Forelimb muscle (tissue), 1 donor: ENCODE measurements at regions not wholly inside any gene's neighbourhood (a gene's known extent, or its start where the extent isn't known, plus 50 kb on each side); places are given as distances from the start of the nearest gene placed in this dataset.

Experiments
- DNase-seq: peaks from one replicate; pipeline ENCODE4 v3.0.0-alpha.2; 2013; ENCODE audit warnings: low read depth

DNA sequence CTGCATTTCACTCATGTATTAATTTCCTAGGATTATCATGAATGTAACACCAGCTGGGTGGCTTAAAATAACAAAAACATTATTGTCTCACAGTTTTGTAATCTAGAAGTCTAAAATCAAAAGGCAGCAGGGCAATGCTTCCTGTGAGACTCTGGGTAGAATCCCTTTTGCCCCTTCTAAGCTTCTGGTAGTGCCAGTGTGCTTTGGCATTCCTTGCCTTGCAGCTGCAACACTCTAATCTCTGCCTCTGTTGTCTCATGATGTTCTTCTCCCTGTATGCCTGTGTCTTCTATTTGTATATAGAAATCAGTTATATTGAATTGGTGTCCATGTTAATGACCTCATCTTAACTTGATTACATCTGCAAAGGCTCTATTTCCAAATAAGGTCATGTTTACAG, 1117.3 kb downstream of the PCDH18 start:
- DNase-seq, result no peak

DNA sequence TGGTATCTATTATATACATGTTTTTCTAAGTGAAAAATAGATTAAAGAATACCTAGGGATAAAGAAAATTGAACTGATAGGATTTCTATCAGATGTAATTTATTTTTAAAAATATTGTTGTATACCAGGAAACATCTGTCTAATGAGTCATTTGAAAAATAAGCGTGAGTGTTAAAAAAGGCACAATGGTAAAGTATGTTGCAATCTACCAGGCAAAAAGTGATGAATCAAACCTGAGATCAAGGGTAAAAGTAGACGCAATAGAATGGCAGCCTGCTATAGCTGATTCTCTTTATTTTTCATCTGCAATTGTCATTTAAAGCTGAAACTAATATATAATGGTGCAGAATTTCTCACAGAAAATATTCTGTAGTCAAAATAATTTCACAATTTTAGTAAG, 1119.6 kb downstream of the PCDH18 start:
- no peak for DNase-seq

DNA sequence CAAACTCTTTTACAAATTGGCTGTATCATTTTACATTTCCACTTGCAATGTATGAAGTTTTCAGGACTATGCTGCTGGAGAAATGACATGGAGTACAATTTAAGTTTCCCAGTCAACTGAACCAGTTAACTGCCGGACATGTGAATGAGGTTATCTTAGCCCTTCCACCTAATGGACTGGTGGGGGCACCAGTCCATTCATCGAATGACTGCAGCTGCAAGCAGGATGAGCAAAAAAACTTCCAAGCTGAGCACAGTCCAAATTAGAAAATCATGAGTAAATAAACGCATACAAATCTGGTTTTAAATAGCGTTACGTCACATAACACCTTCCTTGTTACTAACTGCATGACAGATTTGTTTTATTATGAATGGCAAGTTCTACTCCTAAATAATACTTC, 1131.5 kb downstream of the PCDH18 start:
- DNase-seq, result no peak

DNA sequence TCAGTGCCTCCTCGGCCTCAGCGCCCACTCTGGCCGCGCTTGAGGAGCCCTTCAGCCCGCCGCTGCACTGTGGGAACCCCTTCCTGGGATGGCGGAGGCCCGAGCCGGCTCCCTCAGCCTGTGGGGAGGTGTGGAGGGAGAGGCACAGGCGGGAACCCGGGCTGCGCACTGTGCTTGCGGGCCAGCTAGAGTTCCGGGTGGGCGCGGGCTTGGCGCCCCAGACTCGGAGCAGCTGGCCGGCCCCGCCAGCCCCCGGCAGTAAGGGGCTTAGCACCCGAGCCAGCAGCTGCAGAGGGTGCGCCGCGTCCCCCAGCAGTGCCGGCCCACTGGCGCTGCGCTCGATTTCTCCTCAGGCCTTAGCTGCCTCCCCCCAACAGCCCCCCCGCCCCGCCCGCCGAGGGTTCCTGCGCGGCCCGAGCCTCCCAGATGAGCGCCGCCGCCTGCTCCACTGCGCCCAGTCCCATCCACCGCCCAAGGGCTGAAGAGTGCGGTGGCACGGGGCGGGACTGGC, 1137.0 kb downstream of the PCDH18 start:
- no peak for DNase-seq

DNA sequence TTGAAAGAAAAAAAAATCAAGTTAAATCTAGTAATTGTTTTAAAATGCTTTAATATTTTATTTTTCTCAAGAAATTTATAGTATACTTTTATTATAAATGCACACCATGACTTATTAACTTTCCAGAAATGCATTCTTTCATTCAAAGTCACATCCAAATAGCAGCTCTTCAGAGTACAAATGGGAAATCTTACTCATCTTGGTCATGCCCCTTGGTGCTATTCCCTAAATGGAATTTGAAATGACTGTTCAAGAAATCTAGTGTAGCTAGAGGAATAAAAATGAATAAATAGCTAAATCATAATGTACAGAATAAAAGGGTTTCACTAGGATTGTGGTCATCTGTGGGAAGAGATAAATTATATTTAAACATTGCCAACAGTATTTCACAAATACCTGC, 1139.7 kb downstream of the PCDH18 start:
- DNase-seq, result no peak

DNA sequence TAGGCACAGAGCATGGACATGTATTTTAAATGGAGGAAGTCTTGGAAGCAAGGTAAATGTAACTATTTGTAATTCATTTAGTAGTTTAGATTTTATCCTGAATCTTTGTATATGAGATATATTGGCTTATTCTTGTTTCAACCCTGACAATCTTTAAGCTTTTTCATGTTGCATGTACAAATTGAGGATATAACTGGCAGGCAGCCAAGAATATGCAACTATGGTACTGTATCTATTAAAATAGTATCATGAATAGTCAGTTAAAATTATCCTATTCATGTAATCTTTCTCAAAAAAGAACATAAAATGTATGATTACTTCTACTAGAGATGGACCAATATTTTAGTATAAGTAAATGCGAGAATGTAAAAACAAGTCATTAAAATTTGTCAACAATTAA, 1141.5 kb downstream of the PCDH18 start:
- DNase-seq, result no peak

DNA sequence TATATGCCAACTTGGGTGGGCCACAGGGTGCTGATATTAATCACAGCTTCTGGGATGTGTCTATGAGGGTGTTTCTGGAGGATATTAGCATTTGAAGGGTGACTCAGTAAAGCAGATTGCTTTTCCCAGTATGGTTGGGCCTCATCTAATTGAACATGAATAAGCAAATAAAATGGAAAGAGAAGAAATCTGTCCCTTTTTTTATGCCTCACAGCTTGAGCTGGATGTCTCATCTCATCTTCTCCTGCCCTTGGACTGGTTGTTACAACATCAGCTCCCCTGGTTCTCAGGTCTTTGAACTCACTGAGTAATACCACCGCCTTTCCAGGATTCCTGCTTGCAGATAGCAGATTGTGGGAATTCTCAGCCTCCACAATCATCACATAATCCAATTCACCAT, 1149.2 kb downstream of the PCDH18 start:
- no peak for DNase-seq

DNA sequence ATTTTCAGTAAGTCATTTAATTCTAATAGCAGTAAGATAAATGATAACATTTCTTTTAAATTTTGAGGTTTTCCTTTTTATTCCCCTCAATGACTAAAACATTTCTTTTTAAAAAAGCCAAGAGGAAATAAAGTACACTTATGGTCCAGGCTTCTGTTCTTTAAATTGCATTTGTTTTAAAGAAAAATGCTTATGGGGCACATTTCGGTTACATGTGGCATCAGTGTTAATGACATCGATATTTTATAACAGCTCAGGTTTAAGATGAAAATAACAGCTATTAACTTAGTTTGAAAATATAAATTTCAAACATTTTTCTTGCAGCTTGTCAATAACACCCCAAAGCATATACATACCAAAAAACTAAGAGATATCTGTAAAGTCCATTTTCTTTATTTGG, 1161.1 kb downstream of the PCDH18 start:
- no peak for DNase-seq

DNA sequence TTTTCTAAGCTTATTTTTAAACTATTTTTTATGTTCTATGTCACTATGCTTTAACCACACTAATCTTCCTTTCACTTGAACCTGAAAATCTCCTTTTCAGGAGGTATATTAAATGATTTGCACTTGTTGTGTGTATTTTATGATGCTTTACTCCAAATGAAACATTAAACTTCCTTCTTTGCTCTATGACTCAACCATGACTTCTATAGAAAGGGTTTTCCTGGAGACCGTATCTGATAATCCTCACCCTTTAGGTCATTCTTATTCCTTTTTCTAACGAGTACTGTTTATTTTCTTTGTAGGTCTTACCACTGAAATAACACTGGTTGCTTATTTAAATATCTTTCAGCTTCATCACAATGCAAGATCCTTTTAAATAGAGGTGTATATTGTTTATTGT, 1163.2 kb downstream of the PCDH18 start:
- DNase-seq, result no peak

DNA sequence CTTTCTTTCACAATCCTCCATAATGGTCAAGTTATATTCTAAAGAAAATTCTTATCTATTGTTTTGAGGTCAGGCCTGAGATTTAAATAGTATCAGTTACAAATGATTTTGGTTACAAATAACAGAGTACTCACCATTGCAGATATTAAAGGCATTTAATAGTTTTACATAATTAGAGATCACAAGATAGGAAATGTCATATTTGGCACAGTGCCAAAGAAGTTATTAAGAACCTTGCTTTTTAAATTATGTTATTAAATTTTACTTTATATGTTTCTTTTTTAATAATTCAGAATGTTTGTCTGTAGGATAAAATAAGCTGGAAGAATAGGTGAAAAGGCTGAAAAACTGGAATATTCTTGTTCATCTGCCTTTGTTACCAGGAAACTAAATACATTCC, 1174.7 kb downstream of the PCDH18 start:
- no peak for DNase-seq

DNA sequence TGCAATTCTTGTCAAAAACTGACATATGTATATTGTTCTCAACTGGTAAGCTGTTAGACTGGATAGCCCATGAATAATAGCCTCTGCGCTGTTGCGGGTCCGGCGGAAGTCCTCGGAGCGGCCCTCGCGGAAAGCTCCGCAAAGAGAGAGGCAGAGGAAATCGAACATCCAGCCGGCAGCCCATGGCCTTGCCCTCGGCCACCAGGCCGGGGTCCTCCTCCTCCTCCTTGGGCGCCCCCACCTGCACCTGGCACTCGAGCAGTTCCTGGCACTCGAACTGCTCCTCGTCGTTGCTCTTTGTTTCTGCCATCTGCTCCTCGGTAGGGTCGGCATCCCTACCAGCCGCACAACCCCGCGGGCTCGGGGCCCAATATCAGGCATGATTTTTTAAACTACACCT, 1176.3 kb downstream of the PCDH18 start:
- DNase-seq, result no peak

DNA sequence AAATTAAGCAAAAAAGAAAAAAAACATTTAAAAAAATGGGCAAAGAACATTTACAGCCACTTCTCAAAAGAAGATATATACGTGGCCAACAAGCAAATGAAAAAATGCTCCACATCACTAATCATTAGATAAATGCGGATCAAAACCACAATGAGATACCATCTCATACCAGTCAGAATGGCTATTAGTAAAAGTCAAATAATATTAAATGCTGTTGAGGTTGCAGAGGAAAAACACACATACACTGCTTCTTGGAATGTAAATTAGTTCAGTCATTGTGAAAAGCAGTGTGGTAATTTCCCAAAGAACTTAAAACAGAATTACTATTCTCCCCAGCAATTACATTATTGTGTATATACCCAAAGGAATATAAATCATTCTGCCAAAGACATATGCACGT, 1189.0 kb downstream of the PCDH18 start:
- DNase-seq, result no peak

DNA sequence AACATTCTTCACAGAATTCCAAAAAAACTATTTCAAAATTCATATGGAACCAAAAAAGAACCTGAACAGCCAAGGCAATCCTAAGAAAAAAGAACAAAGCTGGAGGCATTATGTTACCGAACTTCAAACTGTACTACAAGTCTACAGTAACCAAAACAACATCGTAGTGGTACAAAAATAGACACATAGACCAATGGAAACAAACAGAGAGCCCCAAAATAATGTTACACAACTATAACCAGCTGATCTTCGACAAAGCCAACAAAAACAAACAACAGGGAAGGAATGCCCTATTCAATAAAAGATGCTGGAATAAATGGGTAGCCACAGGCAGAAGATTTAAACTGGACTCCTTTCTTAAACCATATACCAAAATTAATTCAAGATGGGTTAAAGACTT, 1189.6 kb downstream of the PCDH18 start:
- no peak for DNase-seq

DNA sequence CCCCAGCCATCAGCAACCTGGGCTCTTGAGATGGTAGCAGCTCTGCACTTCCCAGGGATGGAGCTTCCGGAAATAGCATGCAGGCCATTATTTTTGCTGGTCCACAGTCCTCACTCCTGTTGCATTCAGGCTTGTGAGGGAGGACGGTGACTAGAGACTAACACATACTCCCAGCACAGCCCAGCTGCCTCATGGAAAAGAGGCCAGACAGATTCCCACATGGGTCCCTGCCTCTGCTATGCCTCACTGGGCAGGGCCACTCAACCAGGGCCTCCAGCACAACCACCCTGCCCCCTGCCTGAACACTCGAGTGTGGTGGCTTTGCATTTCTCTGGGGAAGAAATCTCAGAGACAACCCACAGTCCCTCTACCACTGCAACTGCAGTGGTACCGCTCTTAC, 1195.1 kb downstream of the PCDH18 start:
- no peak for DNase-seq

DNA sequence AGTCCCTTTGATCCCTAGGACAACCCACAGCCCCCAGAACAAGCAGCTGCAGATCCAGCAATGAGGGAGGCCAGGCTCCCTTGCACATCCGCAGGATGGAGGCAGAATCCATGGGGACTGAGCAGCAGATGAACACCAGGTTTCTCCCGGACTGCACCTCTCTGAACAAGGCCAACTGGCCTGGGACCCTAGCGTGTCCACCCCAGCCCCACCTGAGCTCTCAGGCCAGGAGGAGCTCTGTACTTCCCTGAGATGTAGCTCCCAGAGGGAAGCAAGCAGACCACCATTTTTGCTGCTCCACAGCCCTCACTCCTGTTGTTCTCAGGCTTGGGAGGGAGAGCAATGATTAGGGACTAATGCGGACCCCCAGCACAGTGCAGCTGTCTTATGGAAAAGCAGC, 1195.8 kb downstream of the PCDH18 start:
- no peak for DNase-seq

DNA sequence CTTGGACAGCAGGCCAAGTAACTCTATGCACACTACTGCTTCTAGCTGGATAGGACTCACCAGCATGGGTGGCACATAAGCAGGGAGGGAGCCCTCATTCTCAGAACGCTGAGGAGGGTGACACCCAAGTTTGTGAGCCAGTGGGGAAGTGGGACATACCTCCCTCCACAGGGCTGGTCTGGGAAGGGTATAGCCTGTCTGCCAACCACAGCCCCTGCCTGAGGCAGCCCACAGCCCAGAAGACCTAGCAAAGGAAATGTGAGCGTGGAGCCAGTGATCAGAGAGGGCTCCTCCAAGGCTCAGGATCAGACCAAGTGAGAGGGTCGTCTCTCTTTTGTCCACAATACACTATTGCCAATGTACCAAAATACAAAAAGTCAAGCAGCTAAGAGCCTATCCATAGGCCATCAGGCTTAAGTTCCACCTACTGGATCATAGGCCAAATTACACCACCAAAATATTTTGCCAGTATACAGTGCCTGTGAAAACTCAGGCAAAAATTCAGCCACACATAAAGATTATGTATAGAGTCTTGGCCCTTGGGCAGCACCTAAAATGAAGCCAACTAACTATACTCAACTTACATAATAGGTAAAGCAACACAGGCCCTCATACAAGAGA, 1203.1 kb downstream of the PCDH18 start:
- DNase-seq, result no peak

DNA sequence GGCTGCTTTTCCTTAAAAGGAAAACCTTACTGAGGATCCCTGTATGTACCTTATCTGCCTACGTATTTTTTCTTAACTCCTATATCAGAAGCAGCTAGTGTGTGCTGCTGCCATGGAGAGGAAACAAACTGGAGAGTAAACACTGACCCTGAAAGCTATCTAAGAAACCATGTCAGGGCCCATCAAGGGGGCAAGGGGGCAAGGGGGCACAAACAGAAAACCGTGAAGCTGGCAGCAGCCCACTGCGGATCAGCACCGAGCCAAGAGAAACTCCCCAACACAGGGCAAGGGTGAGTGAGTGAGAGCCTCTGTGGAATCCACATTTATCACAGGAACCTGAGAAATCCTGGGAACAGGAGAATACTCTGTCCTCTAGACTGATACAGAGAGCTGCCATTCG, 1204.2 kb downstream of the PCDH18 start:
- no peak for DNase-seq

DNA sequence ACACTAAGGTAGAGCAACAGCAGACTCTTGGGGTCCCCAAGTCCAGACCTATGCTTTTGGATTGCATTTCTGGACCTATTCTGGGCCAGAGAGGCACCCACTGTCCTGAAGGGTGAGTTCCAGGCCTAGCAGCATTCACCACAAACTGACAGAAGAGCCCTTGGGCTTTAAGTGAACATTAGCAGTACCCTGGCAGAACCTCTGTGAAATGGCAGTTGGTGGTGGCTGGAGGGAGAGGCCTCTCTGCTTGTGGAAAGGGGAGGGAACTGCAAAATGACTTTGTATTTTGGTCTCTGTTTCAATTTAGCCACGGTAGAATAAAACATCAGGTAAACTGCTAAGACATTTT, 1211.9 kb downstream of the PCDH18 start:
- no peak for DNase-seq

DNA sequence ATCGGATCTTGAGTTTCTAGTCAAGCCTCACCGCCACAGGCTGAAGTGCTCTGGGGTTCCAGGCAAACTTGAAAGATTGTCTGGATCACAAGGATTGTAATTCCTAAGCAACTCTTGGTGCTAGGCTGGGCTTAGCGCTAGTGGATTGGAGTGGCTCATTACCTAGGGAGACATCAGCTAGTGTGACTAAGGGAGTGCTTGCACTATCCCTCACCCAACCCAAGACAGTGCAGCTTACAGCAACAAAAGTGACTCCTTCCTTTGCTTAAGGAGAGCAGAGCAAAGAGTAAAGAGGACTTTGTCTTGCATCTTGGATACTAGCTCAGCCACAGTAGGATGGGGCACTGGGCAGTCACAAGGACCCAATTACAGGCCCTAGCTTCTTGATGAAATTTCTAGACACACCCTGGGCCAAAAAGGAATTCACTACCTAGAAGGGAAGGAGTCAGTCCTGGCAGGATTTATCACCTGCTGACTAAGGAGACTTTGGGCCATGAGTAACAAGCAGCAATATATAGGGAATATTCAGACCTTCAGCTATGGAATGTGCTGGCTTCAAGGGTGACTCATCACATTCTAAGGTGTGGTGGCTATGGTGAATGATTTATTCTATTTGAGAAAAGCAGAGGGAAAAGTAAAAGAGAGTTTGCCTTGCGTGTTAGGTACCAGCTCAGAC, 1212.4 kb downstream of the PCDH18 start:
- DNase-seq, result no peak

DNA sequence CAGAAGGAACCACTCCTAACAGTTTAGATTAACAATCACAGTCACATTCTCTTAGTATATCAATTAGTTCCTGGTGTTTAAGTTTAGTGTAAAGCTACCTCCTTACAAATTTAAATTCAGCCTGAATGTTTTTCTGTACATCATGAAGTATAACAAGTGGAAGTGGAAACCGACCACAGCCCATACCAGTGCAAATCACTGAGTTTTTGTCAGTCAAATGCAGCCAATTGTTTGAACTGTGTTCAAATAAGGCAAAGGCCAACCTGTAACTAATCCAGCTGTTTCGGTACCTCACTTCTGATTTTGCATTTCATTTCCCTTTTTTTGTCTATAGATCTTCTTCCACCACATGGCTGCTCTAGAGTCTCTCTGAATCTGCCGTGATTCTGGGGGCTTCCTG, 1215.3 kb downstream of the PCDH18 start:
- DNase-seq, result no peak

DNA sequence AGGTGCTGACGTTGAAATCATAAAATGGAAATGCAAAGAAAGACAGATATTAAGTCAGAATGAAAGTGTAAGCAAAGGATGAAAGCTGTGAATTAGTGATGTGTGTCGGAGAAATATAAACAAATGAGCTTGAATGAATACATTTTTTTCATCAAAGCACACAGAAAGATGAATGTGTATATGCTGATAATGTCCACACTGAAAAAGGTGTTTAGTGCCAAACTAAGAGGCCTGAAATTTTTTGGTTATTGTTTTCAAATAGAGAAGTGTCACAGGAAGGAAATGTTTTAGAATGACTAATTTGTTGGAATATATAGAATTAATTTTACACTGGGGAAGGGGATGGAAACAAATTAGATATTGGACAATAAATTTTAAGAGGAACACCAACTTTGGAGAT, 1217.6 kb downstream of the PCDH18 start:
- no peak for DNase-seq

DNA sequence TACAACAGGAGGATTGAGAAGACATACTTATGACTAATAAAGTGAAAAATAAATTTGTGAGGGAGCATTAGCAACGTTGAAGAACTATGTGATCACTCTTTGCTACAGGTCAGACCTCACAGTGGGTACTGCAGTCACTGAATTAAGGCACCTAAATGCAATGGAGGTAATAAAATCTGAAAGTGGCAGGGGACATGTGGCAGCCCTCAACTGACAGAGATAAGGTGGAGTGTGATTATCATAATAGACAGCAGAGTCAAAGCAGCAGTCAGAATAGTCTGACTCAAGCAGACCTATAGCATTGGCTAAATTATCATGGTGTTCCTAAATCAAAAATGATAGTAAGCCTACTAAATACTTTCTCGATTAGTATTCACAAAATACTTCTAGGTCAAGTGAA, 1220.5 kb downstream of the PCDH18 start:
- DNase-seq, result no peak

DNA sequence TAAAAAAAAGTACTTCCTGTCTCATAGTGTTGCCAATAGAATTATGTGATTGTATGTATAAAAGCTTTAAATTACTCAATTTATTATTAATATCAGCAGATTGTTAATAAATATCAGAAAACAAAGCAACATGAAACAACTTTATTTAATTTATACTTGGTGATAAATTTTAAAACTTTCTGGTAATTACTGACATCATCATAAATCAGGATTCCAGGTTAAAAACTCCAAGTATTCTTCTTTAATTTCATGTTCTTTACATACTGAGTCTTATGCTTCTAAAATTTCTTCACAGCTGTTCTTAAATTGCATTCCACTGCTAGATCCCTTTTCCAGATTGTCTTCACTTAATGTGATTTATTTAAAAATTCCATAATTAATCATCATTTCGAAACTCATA, 1224.5 kb downstream of the PCDH18 start:
- no peak for DNase-seq

DNA sequence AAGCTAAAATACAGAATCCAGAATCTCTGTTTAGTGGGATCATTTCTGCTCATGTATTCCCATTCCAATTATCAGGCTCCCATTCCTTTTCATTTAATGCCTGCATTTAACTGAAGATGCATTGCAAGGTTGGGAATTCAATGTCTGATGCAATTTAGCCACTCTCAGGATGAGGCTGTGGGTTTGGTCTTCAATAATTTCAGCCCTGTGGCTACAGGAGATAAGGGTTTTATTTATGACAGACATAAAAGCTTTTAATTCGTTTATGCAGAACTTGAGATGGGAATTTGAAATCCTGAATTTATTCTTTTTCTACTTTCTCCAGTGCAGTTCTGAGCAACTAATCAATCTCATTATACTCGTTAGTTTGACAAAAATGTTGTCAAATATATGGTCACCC, 1225.9 kb downstream of the PCDH18 start:
- no peak for DNase-seq
